ENCODE measurements at regions not wholly inside any gene's neighbourhood (a gene's known extent, or its start where the extent isn't known, plus 50 kb on each side); places are given as distances from the start of the nearest gene placed in this dataset.

DNA sequence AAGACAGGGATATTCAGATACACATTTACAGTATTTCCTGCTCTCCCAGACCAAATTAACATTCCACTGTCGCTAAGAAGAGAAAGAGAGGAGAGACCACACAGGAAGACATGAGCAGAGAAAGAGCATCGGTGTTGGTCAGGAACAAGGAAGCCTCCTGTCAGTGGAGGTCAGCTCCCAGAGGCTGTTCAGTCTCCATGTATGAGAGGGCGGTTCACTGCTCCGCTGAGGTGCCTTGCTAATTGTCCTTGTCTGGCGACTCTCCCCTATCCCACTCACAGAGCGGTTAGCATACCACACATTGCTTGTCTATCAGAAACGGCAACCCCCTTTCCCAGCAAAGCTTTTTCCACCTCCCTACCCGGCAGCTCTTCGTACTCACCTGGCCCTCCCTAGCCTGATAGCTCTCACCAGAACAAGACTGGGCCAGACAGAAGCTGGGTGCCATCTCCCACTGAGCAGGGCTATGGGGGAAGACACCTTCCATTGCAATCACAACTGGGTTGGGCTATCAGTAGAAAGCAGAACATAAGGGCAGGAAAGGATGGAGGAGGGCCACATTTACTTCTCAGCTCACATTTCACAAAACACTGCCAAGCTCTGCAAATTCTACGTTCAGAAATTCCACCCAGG, 58.6 kb upstream of the LMNB1 start:
- TF ChIP-seq, protein P1, sequence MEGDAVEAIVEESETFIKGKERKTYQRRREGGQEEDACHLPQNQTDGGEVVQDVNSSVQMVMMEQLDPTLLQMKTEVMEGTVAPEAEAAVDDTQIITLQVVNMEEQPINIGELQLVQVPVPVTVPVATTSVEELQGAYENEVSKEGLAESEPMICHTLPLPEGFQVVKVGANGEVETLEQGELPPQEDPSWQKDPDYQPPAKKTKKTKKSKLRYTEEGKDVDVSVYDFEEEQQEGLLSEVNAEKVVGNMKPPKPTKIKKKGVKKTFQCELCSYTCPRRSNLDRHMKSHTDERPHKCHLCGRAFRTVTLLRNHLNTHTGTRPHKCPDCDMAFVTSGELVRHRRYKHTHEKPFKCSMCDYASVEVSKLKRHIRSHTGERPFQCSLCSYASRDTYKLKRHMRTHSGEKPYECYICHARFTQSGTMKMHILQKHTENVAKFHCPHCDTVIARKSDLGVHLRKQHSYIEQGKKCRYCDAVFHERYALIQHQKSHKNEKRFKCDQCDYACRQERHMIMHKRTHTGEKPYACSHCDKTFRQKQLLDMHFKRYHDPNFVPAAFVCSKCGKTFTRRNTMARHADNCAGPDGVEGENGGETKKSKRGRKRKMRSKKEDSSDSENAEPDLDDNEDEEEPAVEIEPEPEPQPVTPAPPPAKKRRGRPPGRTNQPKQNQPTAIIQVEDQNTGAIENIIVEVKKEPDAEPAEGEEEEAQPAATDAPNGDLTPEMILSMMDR (IDR thresholded peaks at IDR 0.05; ENCODE audit: low read depth, low read length) = no peak
- TF ChIP-seq POLR2A (IDR thresholded peaks at IDR 0.05; ENCODE audit: extremely low read depth, insufficient read length) = no peak

Measured in NB4 (cell line).